HG03439 (cell line): ENCODE measurements at regions not wholly inside any gene's neighbourhood (a gene's known extent, or its start where the extent isn't known, plus 50 kb on each side); places are given as distances from the start of the nearest gene placed in this dataset.
A peak's percentile ranks its signal among the peaks of the same experiment; 100 is the strongest.

ENCODE experiments used
- ATAC-seq: cut with Tn5 transposase; IDR thresholded peaks from one replicate; pipeline ENCODE4 v1.9.1; 2021; ENCODE audit warnings: mild to moderate bottlenecking, moderate library complexity; ENCODE audit not compliant: unreplicated experiment

DNA sequence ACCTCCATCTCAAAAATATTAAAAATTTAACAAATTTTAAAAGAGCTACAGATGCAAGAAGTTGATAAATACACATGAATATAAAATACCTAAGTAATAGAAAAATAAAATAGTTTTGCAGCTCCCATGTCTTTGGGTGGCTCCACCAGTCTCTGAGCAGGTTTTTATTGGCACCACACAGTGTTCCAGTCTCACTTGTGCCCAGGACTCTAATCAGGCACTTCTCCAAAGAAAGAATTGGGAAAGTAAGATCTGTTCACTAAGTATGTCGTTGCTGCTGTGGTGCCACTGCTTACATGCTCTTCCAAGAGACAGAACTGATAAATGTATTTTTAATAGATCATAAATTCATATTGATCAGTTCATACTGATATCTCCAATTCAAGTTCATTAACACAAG, 92.5 kb upstream of the ABI3BP start:
- no peak for ATAC-seq

DNA sequence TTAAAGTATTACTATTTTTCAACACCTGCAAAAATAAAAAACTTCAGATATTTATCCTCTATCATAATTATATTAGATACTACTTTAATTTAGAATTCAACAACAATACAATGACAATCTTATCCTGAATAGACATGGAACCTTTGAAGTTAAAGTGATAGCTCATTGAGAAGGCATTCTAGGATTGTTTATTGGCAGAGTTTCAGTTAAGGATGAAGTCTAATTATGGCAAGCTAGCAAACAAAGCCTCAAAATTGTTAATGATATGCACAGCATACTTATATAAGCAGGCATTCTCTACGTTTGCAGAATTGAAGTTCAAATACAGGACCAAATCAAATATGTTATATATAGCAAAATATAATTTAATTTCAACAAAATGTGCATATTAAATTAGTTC, 91.2 kb upstream of the ABI3BP start:
- no peak for ATAC-seq

DNA sequence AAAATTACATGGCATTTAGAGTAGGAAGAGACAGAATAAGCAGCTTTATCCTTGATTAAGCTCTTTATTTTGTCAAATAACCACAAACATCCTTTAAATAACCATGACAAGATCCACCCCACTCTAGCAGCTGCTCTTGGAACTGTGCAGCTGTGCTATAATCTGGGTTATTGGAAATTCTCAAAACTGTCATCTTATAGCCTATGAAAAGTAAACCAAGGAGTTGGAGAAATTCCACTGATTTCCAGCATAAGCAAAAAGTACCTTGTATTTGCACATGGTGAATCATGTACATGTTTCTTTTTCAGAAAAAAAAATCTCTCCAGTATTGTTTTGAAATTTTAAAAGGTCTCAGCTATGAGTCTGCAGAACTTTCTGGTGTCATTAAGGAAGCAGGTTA, 88.8 kb upstream of the ABI3BP start:
- no peak for ATAC-seq

- no peak for ATAC-seq
Measured at GRCh38 chr3:101081446-101081845, 88.2 kb upstream of the ABI3BP start.

GRCh38 chr3:101077361-101078011, 84.3 kb upstream of the ABI3BP start:
- ATAC-seq, result no peak

DNA sequence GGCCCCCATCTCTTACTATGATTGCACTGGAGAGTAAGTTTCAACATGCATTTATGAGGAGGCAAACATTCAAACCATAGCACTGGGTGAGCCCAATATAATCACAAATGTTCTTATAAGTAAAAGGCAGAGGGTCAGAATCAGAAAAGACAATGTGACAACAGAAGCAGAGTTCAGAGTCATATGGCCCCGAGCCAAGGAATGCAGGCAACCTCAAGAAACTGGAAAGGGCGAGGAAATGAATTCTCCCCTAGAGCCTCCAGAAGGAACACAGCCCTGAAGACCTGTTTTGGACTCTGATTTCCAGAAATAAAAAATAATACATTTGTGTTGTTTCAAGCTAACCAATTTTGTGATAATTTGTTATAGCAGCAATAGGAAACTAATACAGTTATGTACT, 81.3 kb upstream of the ABI3BP start:
- ATAC-seq, result no peak

- no peak for ATAC-seq
Measured at GRCh38 chr3:101072300-101072699, 79.1 kb upstream of the ABI3BP start.

- ATAC-seq, result no peak
Measured at GRCh38 chr3:101070799-101071121, 77.5 kb upstream of the ABI3BP start.

GRCh38 chr3:101069901-101070798, 76.9 kb upstream of the ABI3BP start:
- ATAC-seq, result peak; percentile 87

GRCh38 chr3:101068876-101069606, 75.8 kb upstream of the ABI3BP start:
- ATAC-seq, result no peak

DNA sequence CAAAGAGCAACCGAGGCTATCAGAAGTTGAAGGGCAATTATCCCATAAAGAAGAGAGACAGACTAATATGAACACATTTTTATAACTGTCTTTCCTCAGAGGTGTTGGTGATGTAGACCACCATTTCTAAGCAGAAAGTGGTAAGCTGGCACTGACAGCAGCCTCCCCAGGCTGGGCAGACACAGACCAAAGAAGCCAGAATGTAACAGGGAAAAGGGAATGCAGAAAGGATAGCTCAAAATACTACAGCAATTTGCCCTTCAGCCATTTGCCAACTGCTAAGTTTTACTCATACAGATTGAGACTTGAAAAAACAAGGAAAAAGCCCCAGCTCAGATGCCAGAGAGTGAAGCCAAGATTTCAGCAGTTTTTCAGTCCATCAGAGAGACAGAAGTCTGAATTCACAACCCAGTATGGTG, 73.5 kb upstream of the ABI3BP start:
- ATAC-seq, result no peak

- ATAC-seq, result no peak
Measured at GRCh38 chr3:101065962-101066361, 72.7 kb upstream of the ABI3BP start.

DNA sequence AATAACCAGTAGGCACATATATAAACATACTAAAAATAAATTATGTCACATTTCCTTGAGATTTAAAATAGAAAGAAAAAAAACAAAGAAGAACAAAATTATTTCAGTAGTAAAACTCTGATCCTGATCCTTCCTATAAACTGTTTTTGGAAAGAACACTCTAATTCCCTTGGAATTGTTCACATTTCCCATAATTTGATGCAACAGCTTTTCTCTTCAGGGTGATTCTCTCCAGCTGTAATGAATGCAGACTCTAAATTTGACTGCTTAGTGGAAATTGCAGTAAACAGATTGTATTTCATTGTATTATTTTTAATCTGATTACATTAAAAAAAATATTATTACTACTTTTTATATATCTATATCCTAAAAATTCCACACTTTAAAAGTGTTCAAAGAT, 70.2 kb upstream of the ABI3BP start:
- ATAC-seq, result no peak

- no peak for ATAC-seq
Measured at GRCh38 chr3:101061312-101061711, 68.1 kb upstream of the ABI3BP start.

DNA sequence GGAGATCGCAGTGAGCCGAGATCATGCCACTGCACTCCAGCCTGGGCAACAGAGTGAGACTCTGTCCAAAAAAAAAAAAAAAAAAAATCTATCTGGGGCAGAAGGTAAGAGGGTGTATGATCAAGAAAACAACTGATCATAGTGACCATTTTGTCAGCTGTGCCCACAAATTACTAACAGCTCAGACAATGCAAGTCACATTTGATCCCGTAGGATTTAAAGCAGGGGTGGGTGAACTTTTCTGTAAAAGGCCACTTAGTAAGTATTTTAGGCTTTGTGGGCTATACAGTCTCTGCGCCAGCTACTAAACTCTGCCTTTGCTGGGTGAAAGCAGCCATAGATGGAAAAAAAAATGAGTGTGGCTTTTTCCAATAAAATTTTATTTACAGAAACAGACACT, 57.6 kb upstream of the ABI3BP start:
- no peak for ATAC-seq

- ATAC-seq, result no peak
Measured at GRCh38 chr3:101050046-101050445, 56.8 kb upstream of the ABI3BP start.

DNA sequence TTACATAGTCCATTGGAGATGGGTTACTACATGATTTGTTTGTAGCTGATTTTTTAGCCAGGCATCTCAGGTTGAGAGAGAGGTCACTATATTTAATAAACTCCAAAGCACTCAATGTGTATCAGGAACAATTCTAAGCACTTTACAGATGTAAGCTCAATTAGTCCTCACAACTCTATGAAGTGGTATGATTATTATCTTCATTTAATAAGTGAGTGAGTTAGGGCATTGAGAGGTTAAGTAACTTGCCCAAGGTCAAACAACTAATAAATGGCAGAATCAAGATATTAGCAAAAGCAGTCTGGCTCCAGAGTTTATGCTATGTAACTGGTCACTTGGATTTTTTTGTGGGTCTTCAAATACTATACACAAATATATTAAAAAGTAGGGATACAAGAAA, 56.3 kb upstream of the ABI3BP start:
- ATAC-seq, result no peak

DNA sequence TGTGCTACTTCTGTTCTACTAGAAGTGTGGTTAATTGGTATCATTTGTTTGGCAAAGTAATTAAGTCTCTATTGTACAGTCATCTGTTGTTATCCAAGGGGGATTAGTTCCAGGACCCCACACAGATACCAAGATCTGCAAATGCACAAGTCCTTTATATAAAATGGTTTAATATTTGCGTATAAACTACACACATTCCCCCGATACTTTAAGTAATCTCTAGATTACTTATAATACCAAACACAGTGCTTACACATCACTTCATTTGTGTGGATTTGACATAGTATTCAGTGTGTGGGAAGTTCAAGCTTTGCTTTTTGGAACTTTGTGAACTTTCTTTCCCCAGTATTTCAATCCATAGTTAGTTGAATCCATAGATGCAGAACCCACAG, 50.5 kb upstream of the ABI3BP start:
- no peak for ATAC-seq

DNA sequence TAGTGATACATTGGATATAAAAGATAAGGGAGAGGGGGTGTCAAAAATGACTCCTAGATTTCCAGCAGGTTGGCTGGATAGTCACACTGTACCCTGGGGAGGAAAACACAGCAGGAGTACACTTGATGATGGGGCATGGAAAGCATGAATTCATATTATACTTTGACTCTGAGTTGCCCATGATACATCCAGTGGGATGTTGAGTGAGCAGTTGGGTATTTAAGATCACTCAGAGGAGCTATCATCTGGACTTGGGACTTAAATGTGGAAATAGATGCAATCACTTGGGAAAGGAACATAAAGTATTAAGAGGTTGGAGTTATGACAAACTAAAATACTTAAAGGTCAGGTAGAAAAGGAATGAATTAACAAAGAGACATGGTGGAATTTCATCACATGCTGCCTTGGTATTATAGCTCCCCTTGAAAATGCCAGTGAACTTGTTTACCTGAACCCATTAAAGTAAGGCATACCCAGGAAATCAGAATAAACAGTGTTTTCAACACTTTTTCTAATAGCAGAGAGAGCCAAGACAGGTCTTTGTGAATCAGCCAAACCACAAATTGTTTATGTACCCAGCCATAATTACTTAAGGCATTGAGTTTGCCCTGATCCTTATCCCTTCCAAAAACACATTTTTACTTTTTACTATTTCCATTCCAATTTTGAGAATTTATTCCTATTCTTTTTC, 49.9 kb upstream of the ABI3BP start:
- no peak for ATAC-seq
